HEK293 (cell line): ENCODE measurements at regions not wholly inside any gene's neighbourhood (a gene's known extent, or its start where the extent isn't known, plus 50 kb on each side); places are given as distances from the start of the nearest gene placed in this dataset.
A peak's percentile ranks its signal among the peaks of the same experiment; 100 is the strongest.

Experiments used
- CTCF ChIA-PET: fragments of 350-600 bp; formaldehyde crosslinking; extraction: SDS; loops from one replicate; lab custom pipeline; 2021; ENCODE audit warnings: antibody characterized with exemption; lab: Yijun Ruan, JAX
- POLR2A ChIA-PET: fragments of 300-600 bp; formaldehyde crosslinking; extraction: SDS; loops from one replicate; lab custom pipeline; 2020; ENCODE audit warnings: antibody characterized with exemption, inconsistent platforms; lab: Yijun Ruan, JAX
- H3K27ac ChIP-seq: fragments of 200-500 bp; sonication (Bioruptor generic); 2 replicates; pipeline ENCODE4 v1.5.1; 2014; ENCODE audit warnings: low read depth, low read length, control low read depth, inconsistent platforms; ENCODE audit errors: extremely low read depth
- H3K36me3 ChIP-seq, 2 experiments: fragments of 200-500 bp in 1 of 2; sonication (Bioruptor generic) in 1 of 2; 1 replicate in 1 of 2; 2 replicates in 1 of 2; pipeline ENCODE4 v1.5.1; 2014 to 2017; ENCODE audit warnings: inconsistent platforms in 2 of 2, low read length in 2 of 2; ENCODE audit not compliant: control insufficient read depth in 2 of 2, insufficient read depth in 1 of 2
- H3K4me1 ChIP-seq: fragments of 200-500 bp; sonication (Bioruptor generic); 2 replicates; pipeline ENCODE4 v1.5.1; 2014; ENCODE audit warnings: mild to moderate bottlenecking, low read length, inconsistent platforms; ENCODE audit not compliant: control insufficient read depth, insufficient read depth
- H3K4me3 ChIP-seq: 2 replicates; pipeline ENCODE4 v1.5.1; 2011; ENCODE audit warnings: low read depth, mild to moderate bottlenecking, control low read depth, low read length, moderate library complexity
- H3K9me3 ChIP-seq: fragments of 200-500 bp; sonication (Bioruptor generic); 2 replicates; pipeline ENCODE4 v1.5.1; 2014; ENCODE audit warnings: low read depth, low read length, inconsistent platforms; ENCODE audit not compliant: control insufficient read depth, insufficient read depth
- BCL6B ChIP-seq: fragments of 450-650 bp; formaldehyde crosslinking; IDR thresholded peaks from 2 replicates; pipeline ENCODE4 v1.5.1; 2017; ENCODE audit warnings: missing biosample characterization, missing genetic modification characterization
- EGR2 ChIP-seq: fragments of 450-650 bp; formaldehyde crosslinking; IDR thresholded peaks from 2 replicates; pipeline ENCODE4 v1.5.1; 2016; ENCODE audit warnings: low read depth, missing biosample characterization, missing genetic modification characterization
- GLIS1 ChIP-seq: fragments of 450-650 bp; formaldehyde crosslinking; IDR thresholded peaks from 2 replicates; pipeline ENCODE4 v1.5.1; 2016; ENCODE audit warnings: missing biosample characterization, missing genetic modification characterization
- KLF1 ChIP-seq: fragments of 450-650 bp; formaldehyde crosslinking; IDR thresholded peaks from 2 replicates; pipeline ENCODE4 v1.5.1; 2016; ENCODE audit warnings: missing biosample characterization, missing genetic modification characterization
- OVOL3 ChIP-seq: fragments of 450-650 bp; formaldehyde crosslinking; IDR thresholded peaks from 2 replicates; pipeline ENCODE4 v1.5.1; 2016; ENCODE audit warnings: missing biosample characterization, missing genetic modification characterization
- ZIC2 ChIP-seq: fragments of 450-650 bp; formaldehyde crosslinking; IDR thresholded peaks from 2 replicates; pipeline ENCODE4 v1.5.1; 2016; ENCODE audit warnings: missing biosample characterization, missing genetic modification characterization
- ZNF202 ChIP-seq: fragments of 450-650 bp; formaldehyde crosslinking; IDR thresholded peaks from 2 replicates; pipeline ENCODE4 v1.5.1; 2016; ENCODE audit warnings: missing biosample characterization, missing genetic modification characterization, borderline replicate concordance
- ZNF280C ChIP-seq: fragments of 450-650 bp; formaldehyde crosslinking; IDR thresholded peaks from 2 replicates; pipeline ENCODE4 v1.5.1; 2016; ENCODE audit warnings: missing biosample characterization, missing genetic modification characterization
- ZNF341 ChIP-seq: fragments of 450-650 bp; formaldehyde crosslinking; IDR thresholded peaks from 2 replicates; pipeline ENCODE4; 2016; ENCODE audit warnings: low read depth, missing biosample characterization, missing genetic modification characterization
- ZNF426 ChIP-seq: fragments of 450-650 bp; formaldehyde crosslinking; IDR thresholded peaks from 2 replicates; pipeline ENCODE4 v1.5.1; 2017; ENCODE audit warnings: missing biosample characterization, missing genetic modification characterization, mild to moderate bottlenecking, inconsistent platforms, moderate library complexity
- ZNF488 ChIP-seq: fragments of 450-650 bp; formaldehyde crosslinking; IDR thresholded peaks from 2 replicates; pipeline ENCODE4 v1.5.1; 2016; ENCODE audit warnings: missing biosample characterization, missing genetic modification characterization
- ZNF501 ChIP-seq: fragments of 450-650 bp; formaldehyde crosslinking; IDR thresholded peaks from 2 replicates; pipeline ENCODE4 v1.5.1; 2016; ENCODE audit warnings: missing biosample characterization, missing genetic modification characterization
- ZNF558 ChIP-seq: fragments of 450-650 bp; formaldehyde crosslinking; IDR thresholded peaks from 2 replicates; pipeline ENCODE4 v1.5.1; 2016; ENCODE audit warnings: missing biosample characterization, missing genetic modification characterization
- ZNF707 ChIP-seq: fragments of 450-650 bp; formaldehyde crosslinking; IDR thresholded peaks from 2 replicates; pipeline ENCODE4 v1.5.1; 2016; ENCODE audit warnings: missing biosample characterization, missing genetic modification characterization
- ZNF768 ChIP-seq: fragments of 450-650 bp; formaldehyde crosslinking; IDR thresholded peaks from 2 replicates; pipeline ENCODE4 v1.5.1; 2018; ENCODE audit warnings: missing biosample characterization, mild to moderate bottlenecking, missing genetic modification characterization
- ZNF777 ChIP-seq: fragments of 450-650 bp; formaldehyde crosslinking; IDR thresholded peaks from 2 replicates; pipeline ENCODE4 v1.5.1; 2017; ENCODE audit warnings: missing biosample characterization, missing genetic modification characterization, borderline replicate concordance
- ZNF785 ChIP-seq: fragments of 450-650 bp; formaldehyde crosslinking; IDR thresholded peaks from 2 replicates; pipeline ENCODE4 v1.5.1; 2016; ENCODE audit warnings: missing biosample characterization, missing genetic modification characterization
- TF ChIP-seq, protein P1 (sequence below): fragments of 450-650 bp; formaldehyde crosslinking; IDR thresholded peaks from 2 replicates; pipeline ENCODE4 v1.5.1; 2016; ENCODE audit warnings: missing biosample characterization, missing genetic modification characterization
- TF ChIP-seq, protein P2 (sequence below): fragments of 450-650 bp; formaldehyde crosslinking; IDR thresholded peaks from 2 replicates; pipeline ENCODE4 v1.5.1; 2016; ENCODE audit warnings: missing biosample characterization, missing genetic modification characterization

- ChIA-PET POLR2A (no interaction called here), CTCF (interaction anchor here (0.6 to 0.7 kb wide), 2 partner anchors 17 to 29 kb away, joined by 4 read pairs; no protein-coding TSS in a partner anchor)
- TF ChIP-seq BCL6B (tag by site-specific recombination), result no peak
- no peak for TF ChIP-seq ZNF777 (tag by site-specific recombination)
- TF ChIP-seq ZNF707 (tag by site-specific recombination), result no peak
- TF ChIP-seq GLIS1 (tag by site-specific recombination), result no peak
- no peak for TF ChIP-seq ZNF768 (tag by site-specific recombination)
- TF ChIP-seq ZNF202 (tag by site-specific recombination), result no peak
- TF ChIP-seq, protein P1, sequence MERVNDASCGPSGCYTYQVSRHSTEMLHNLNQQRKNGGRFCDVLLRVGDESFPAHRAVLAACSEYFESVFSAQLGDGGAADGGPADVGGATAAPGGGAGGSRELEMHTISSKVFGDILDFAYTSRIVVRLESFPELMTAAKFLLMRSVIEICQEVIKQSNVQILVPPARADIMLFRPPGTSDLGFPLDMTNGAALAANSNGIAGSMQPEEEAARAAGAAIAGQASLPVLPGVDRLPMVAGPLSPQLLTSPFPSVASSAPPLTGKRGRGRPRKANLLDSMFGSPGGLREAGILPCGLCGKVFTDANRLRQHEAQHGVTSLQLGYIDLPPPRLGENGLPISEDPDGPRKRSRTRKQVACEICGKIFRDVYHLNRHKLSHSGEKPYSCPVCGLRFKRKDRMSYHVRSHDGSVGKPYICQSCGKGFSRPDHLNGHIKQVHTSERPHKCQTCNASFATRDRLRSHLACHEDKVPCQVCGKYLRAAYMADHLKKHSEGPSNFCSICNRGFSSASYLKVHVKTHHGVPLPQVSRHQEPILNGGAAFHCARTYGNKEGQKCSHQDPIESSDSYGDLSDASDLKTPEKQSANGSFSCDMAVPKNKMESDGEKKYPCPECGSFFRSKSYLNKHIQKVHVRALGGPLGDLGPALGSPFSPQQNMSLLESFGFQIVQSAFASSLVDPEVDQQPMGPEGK (tag by site-specific recombination), result no peak
- TF ChIP-seq OVOL3 (tag by site-specific recombination), result no peak
- no peak for TF ChIP-seq ZNF785 (tag by site-specific recombination)
- TF ChIP-seq KLF1 (tag by site-specific recombination), result no peak
- no peak for TF ChIP-seq ZNF280C (tag by site-specific recombination)
- no peak for TF ChIP-seq EGR2 (tag by site-specific recombination)
- no peak for TF ChIP-seq ZNF558 (tag by site-specific recombination)
- TF ChIP-seq, protein P2, sequence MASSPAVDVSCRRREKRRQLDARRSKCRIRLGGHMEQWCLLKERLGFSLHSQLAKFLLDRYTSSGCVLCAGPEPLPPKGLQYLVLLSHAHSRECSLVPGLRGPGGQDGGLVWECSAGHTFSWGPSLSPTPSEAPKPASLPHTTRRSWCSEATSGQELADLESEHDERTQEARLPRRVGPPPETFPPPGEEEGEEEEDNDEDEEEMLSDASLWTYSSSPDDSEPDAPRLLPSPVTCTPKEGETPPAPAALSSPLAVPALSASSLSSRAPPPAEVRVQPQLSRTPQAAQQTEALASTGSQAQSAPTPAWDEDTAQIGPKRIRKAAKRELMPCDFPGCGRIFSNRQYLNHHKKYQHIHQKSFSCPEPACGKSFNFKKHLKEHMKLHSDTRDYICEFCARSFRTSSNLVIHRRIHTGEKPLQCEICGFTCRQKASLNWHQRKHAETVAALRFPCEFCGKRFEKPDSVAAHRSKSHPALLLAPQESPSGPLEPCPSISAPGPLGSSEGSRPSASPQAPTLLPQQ (tag by site-specific recombination), result no peak
Measured at GRCh38 chr15:70209499-70209898, 111.8 kb upstream of the TLE3 start.

GRCh38 chr15:70208332-70208731 lies 110.6 kb upstream of the TLE3 start:
- H3K4me3 ChIP-seq, result no peak overlapping the region
- no peak overlapping the region for H3K27ac ChIP-seq
- POLR2A ChIA-PET, result interaction anchor here (0.6 to 1.3 kb wide), 4 partner anchors 12 to 185 kb away, joined by 3 to 4 read pairs (median 3); partner anchors contain the start of gene TLE3
- TF ChIP-seq ZNF501 (no peak), ZNF341 (no peak), ZNF488 (tag by site-specific recombination) (no peak), ZIC2 (peak; percentile 71), ZNF426 (tag by site-specific recombination) (no peak)
- H3K9me3 ChIP-seq, result no peaks in the 10 kb centered on the region
- H3K4me1 ChIP-seq, result no peaks in the 10 kb centered on the region
- no peaks in the 10 kb centered on the region for H3K36me3 ChIP-seq
- CTCF ChIA-PET, result interaction anchor here (0.6 to 1.6 kb wide), 3 partner anchors 27 to 742 kb away, joined by 3 to 4 read pairs (median 3); no protein-coding TSS in a partner anchor

More at GRCh38 chr15:70209499-70209898, 111.8 kb upstream of the TLE3 start:
- Histone ChIP-seq H3K9me3 (no peaks in the 10 kb centered on the region), H3K4me1 (peaks cover 6% of the 10 kb centered on the region), H3K4me3 (no peak overlapping the region), H3K36me3 (no peaks in the 10 kb centered on the region), H3K27ac (no peak overlapping the region)
